GM18517 (cell line): ENCODE measurements at regions not wholly inside any gene's neighbourhood (a gene's known extent, or its start where the extent isn't known, plus 50 kb on each side); places are given as distances from the start of the nearest gene placed in this dataset.

Experiments used
- ATAC-seq: cut with Tn5 transposase; IDR thresholded peaks from one replicate; pipeline ENCODE4 v1.9.1; 2021; ENCODE audit warnings: mild to moderate bottlenecking, moderate library complexity; ENCODE audit not compliant: unreplicated experiment

- ATAC-seq: no peak
Measured at GRCh38 chr9:12613071-12613470, 80.1 kb upstream of the TYRP1 start.

GRCh38 chr9:12614488-12614887, 78.7 kb upstream of the TYRP1 start:
- ATAC-seq: no peak

- ATAC-seq: no peak
Measured at GRCh38 chr9:12618956-12619355, 74.2 kb upstream of the TYRP1 start.

DNA sequence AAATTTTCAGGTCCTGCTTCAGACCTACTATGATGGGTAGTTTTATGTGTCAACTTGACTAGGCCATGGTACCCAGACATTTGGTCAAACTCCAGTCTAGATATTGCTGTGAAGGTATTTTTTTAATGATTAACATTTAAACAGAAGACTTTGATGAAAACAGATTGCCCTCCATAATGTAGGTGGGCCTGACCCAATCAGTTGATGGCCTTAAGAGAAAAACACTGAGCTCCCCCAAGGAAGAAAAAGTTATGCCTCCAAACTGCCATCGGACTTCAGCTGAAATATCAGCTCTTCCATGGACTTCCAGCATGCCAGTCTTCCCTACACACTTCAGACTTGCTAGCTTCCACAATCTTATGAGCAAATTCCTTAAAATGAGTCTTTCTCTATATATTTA, 67.3 kb upstream of the TYRP1 start:
- ATAC-seq: no peak

GRCh38 chr9:12627096-12627495, 66.1 kb upstream of the TYRP1 start:
- ATAC-seq: no peak

GRCh38 chr9:12628546-12628945, 64.6 kb upstream of the TYRP1 start:
- ATAC-seq: no peak

DNA sequence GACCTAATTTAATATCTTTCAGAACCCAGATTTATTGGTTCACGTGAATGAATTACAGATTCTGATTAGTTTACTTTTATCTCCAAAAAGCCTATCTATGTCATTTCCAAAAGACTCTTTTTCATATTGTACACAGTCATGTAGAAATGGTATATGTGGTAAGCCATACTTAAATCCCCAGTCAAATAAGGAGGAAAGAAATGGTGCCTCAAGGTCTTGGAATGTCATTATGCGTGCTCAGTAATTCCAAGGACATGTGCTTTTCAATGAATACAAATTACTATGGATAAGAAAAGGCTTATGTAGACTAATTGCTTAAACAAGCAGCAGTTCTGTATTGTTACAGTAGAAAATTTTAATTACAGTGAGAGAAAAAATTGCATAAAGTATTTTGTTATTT, 64.1 kb upstream of the TYRP1 start:
- ATAC-seq: no peak

GRCh38 chr9:12631866-12632265, 61.3 kb upstream of the TYRP1 start:
- ATAC-seq: no peak

DNA sequence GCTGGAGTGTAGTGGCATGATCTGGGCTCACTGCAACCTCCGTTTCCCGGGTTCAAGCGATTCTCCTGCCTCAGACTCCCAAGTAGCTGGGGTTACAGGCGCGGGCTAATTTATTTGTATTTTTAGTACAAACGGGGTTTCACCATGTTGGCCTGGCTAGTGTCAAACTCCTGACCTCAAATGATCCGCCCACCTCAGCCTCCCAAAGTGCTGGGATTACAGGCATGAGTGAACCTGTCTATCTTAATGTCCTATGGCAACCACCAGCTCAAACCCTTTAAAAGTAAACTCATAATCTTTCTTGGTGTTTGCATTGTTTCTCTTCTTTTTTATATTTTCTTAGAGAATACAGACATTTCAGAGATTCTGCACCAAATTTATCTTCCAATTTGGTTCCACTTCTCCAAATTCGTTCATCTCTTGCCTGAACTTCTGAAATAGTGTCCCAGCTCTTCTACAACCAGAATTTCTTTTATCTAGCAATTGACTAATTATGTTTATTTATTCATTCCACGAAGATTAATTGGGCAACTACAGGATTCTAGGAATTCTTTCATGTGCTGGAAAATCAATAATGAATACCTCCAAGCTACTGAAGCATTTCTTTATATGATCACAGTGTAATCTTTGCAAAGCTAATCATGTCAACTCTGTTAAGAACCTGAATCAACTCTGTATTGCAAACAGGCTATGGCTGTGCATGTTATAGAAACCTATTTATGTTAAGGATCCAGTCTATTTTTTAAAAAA, 60.0 kb upstream of the TYRP1 start:
- no peak for ATAC-seq

GRCh38 chr9:12640016-12640587, 53.1 kb upstream of the TYRP1 start:
- ATAC-seq: peak; percentile 65

DNA sequence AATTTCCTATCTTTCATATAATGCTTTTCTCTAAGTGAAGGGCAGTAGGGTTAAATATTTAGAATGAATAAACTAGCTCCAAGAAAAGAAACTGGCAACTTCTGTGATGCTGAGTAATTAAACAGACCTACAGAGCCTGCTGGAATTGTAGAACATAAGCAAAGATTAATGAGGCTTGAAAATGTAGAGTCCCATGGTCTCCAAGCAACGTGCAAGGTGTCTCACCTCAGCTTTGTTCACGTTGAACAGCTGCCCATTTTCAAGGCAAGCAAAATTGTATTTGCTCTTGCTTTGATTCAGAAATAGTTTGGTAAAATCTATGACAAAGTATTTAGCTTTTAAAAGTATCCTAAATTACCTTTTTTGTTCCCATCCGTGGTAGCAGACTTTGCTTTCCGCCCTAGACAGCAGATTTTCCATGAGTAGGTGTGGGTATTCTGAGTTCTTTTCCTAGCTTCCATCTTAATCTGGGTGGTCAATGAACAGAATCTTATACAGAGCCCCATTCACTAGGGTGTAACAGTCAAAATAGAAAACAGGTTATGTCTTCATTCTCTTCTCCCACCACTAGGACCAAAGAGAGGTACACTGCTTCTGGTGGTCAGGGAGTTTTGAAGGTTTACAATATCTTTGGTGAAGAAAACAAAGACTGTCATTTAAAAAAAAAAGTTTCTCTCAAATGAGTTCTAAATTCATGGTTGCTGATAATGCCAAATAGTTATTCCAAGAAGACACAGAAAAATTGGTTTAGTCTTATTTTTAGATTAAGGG, 52.1 kb upstream of the TYRP1 start:
- no peak for ATAC-seq
